SK-N-SH (cell line): ENCODE measurements at regions not wholly inside any gene's neighbourhood (a gene's known extent, or its start where the extent isn't known, plus 50 kb on each side); places are given as distances from the start of the nearest gene placed in this dataset.

Experiments used
- CTCF ChIA-PET: fragments of 300-600, 350-600 bp; formaldehyde crosslinking; extraction: SDS; loops from one replicate; lab custom pipeline; 2021; lab: Yijun Ruan, JAX
- POLR2A ChIA-PET: fragments of 350-600 bp; sonication (Branson Sonifier 250); formaldehyde crosslinking; extraction: SDS; loops from one replicate; lab custom pipeline; 2020; ENCODE audit warnings: antibody characterized with exemption, inconsistent platforms; lab: Yijun Ruan, JAX
- DNase-seq: peaks from one replicate; pipeline ENCODE4 v3.0.0; 2012
- H2AFZ ChIP-seq: fragments of 200-600 bp; sonication (generic); 2 replicates; pipeline ENCODE4 v1.8.1; 2016; ENCODE audit warnings: antibody characterized with exemption, mild to moderate bottlenecking, low read depth
- H3F3A ChIP-seq: fragments of 200-600 bp; sonication (generic); replicated peaks from 2 replicates; pipeline ENCODE3; 2016; ENCODE audit warnings: antibody characterized with exemption, mild to moderate bottlenecking; ENCODE audit not compliant: insufficient read depth
- H3K27ac ChIP-seq, 2 experiments: fragments of 200-500 bp in 1 of 2; fragments of 200-600 bp in 1 of 2; sonication (Bioruptor generic) in 1 of 2; sonication (generic), shearing (Covaris generic) in 1 of 2; 2 replicates each; pipeline versions ENCODE4 v1.5.1 to v1.6.1; 2014 to 2016; ENCODE audit warnings: low read depth in 2 of 2, inconsistent platforms in 1 of 2, low read length in 1 of 2, mild to moderate bottlenecking in 1 of 2, mixed read lengths in 1 of 2
- H3K27me3 ChIP-seq: fragments of 200-600 bp; sonication (generic), shearing (Covaris generic); 2 replicates; pipeline ENCODE4 v1.6.1; 2016; ENCODE audit warnings: mixed run types; ENCODE audit not compliant: insufficient read depth
- H3K36me3 ChIP-seq, 2 experiments: fragments of 200-500 bp in 1 of 2; fragments of 200-600 bp in 1 of 2; sonication (Bioruptor generic) in 1 of 2; sonication (generic) in 1 of 2; replicated peaks in 1 of 2; 2 replicates each; pipeline versions ENCODE3 to v1.5.1; 2014 to 2016; ENCODE audit warnings: low read length in 1 of 2, mild to moderate bottlenecking in 1 of 2; ENCODE audit not compliant: insufficient read depth in 2 of 2, control insufficient read depth in 1 of 2
- H3K4me1 ChIP-seq, 2 experiments: fragments of 200-500 bp in 1 of 2; fragments of 200-600 bp in 1 of 2; sonication (Bioruptor generic) in 1 of 2; sonication (generic), shearing (Covaris generic) in 1 of 2; 2 replicates each; pipeline versions ENCODE4 v1.5.1 to v1.6.1; 2014 to 2016; ENCODE audit warnings: low read depth in 1 of 2, low read length in 1 of 2, mixed run types in 1 of 2; ENCODE audit not compliant: insufficient read depth in 2 of 2, control insufficient read depth in 1 of 2
- H3K4me2 ChIP-seq: fragments of 200-600 bp; sonication (generic), shearing (Covaris generic); 2 replicates; pipeline ENCODE4 v1.6.1; 2017; ENCODE audit warnings: mixed run types
- H3K4me3 ChIP-seq, 2 experiments: fragments of 200-500 bp in 1 of 2; fragments of 200-600 bp in 1 of 2; sonication (Bioruptor generic) in 1 of 2; sonication (generic), shearing (Covaris generic) in 1 of 2; 2 replicates each; pipeline versions ENCODE4 v1.5.1 to v1.8.1; 2014 to 2016; ENCODE audit warnings: low read depth in 2 of 2, inconsistent platforms in 1 of 2, low read length in 1 of 2, mild to moderate bottlenecking in 1 of 2, mixed read lengths in 1 of 2, moderate library complexity in 1 of 2
- H3K79me2 ChIP-seq: fragments of 200-600 bp; sonication (generic); 2 replicates; pipeline ENCODE4 v1.8.1; 2017; ENCODE audit warnings: mild to moderate bottlenecking; ENCODE audit not compliant: insufficient read depth
- H3K9ac ChIP-seq: fragments of 200-600 bp; sonication (generic); 2 replicates; pipeline ENCODE4 v1.6.1; 2017; ENCODE audit warnings: mixed run types
- H3K9me2 ChIP-seq: fragments of 200-600 bp; sonication (generic); 2 replicates; pipeline ENCODE4 v1.6.1; 2017; ENCODE audit warnings: mixed run types
- H3K9me3 ChIP-seq: fragments of 200-600 bp; sonication (generic); 2 replicates; pipeline ENCODE4 v1.6.1; 2017; ENCODE audit warnings: mixed run types, mild to moderate bottlenecking, moderate library complexity
- H4K20me1 ChIP-seq: fragments of 200-600 bp; sonication (generic); 2 replicates; pipeline ENCODE4 v1.6.1; 2017; ENCODE audit warnings: mild to moderate bottlenecking, mixed run types; ENCODE audit not compliant: insufficient read depth
- CTCF ChIP-seq: fragments of 200-600 bp; sonication (generic); IDR thresholded peaks from 2 replicates; pipeline ENCODE4 v1.6.1; 2017; ENCODE audit warnings: antibody characterized with exemption, mild to moderate bottlenecking, moderate library complexity
- ELF1 ChIP-seq: IDR thresholded peaks from 2 replicates; pipeline ENCODE4 v1.4.0; 2012
- EP300 ChIP-seq, 2 experiments: IDR thresholded peaks; 2 replicates each; pipeline versions ENCODE4 v1.4.0 to v1.6.1; 2012; ENCODE audit warnings: borderline replicate concordance in 1 of 2, low read depth in 1 of 2, low read length in 1 of 2
- EZH2phosphoT487 ChIP-seq: fragments of 200-600 bp; sonication (generic); IDR thresholded peaks from 2 replicates; pipeline ENCODE4 v1.6.1; 2017; ENCODE audit warnings: low read depth, mixed run types, mild to moderate bottlenecking, antibody characterized with exemption, moderate library complexity, borderline replicate concordance
- FOXJ3 ChIP-seq: sonication (generic); formaldehyde crosslinking; IDR thresholded peaks from 2 replicates; pipeline ENCODE4 v1.5.1; 2020; ENCODE audit warnings: mild to moderate bottlenecking, missing genetic modification reagents
- FOXM1 ChIP-seq: IDR thresholded peaks from 2 replicates; pipeline ENCODE4 v1.4.0; 2012; ENCODE audit warnings: low read depth, mild to moderate bottlenecking
- GATA2 ChIP-seq: sonication (generic); formaldehyde crosslinking; IDR thresholded peaks from 2 replicates; pipeline ENCODE4 v1.5.0; 2020; ENCODE audit warnings: mild to moderate bottlenecking, missing genetic modification reagents
- JUND ChIP-seq: IDR thresholded peaks from 2 replicates; pipeline ENCODE4 v1.4.0; 2012
- MXI1 ChIP-seq: IDR thresholded peaks from 2 replicates; pipeline ENCODE4 v1.6.1; 2012; ENCODE audit warnings: mild to moderate bottlenecking, low read depth, low read length, improper control_type of control experiment
- NFIC ChIP-seq: IDR thresholded peaks from 2 replicates; pipeline ENCODE4 v1.4.0; 2012; ENCODE audit warnings: borderline replicate concordance
- PBX3 ChIP-seq: IDR thresholded peaks from 2 replicates; pipeline ENCODE4; 2012
- RAD21 ChIP-seq: IDR thresholded peaks from 2 replicates; pipeline ENCODE4 v1.6.1; 2012; ENCODE audit warnings: mild to moderate bottlenecking, low read length
- REST ChIP-seq: IDR thresholded peaks from 2 replicates; pipeline ENCODE4 v1.6.1; 2012; ENCODE audit warnings: mild to moderate bottlenecking, low read depth, low read length, moderate library complexity
- RFX5 ChIP-seq: IDR thresholded peaks from 2 replicates; pipeline ENCODE4 v1.6.1; 2012; ENCODE audit warnings: mild to moderate bottlenecking, improper control_type of control experiment, low read length
- SIN3A ChIP-seq: IDR thresholded peaks from 2 replicates; pipeline ENCODE4 v1.6.1; 2012; ENCODE audit warnings: low read depth, mild to moderate bottlenecking, low read length, moderate library complexity, borderline replicate concordance
- TEAD4 ChIP-seq: IDR thresholded peaks from 2 replicates; pipeline ENCODE4 v1.4.0; 2012; ENCODE audit warnings: mild to moderate bottlenecking, borderline replicate concordance; ENCODE audit not compliant: insufficient read depth

GRCh38 chr4:187464573-187464972 lies 531.0 kb upstream of the ZFP42 start:
- ChIA-PET CTCF (no interaction called here), POLR2A (no interaction called here)
- no peak for DNase-seq

More at GRCh38 chr4:187464573-187464972, 531.0 kb upstream of the ZFP42 start:
- Histone ChIP-seq H3K9ac (no peak overlapping the region), H3K9me2 (no peaks in the 10 kb centered on the region), H3K79me2 (no peaks in the 10 kb centered on the region; the same call in 1 of the 2 replicates), H3K4me2 (no peak overlapping the region), H3K27ac (no peak overlapping the region), H2AFZ (no peak overlapping the region), H4K20me1 (no peaks in the 10 kb centered on the region), H3K36me3 (no peaks in the 10 kb centered on the region), H3K4me3 (no peak overlapping the region), H3K27me3 (no peaks in the 10 kb centered on the region), H3K9me3 (no peaks in the 10 kb centered on the region), H3K4me1 (no peaks in the 10 kb centered on the region), H3F3A (no peaks in the 10 kb centered on the region)
- TF ChIP-seq FOXM1 (no peak), SIN3A (no peak), GATA2 (CRISPR knock-in tag) (no peak), PBX3 (no peak), EP300 (IDR thresholded peaks at IDR 0.05; ENCODE audit: borderline replicate concordance in 1 of 2, low read depth in 1 of 2, low read length in 1 of 2) (no peak), TEAD4 (no peak), FOXJ3 (no peak), REST (no peak), NFIC (no peak), ELF1 (no peak), CTCF (no peak), RFX5 (no peak), EZH2phosphoT487 (no peak), JUND (no peak), MXI1 (no peak), RAD21 (no peak)
